ENCODE measurements at regions not wholly inside any gene's neighbourhood (a gene's known extent, or its start where the extent isn't known, plus 50 kb on each side); places are given as distances from the start of the nearest gene placed in this dataset.

- DNase-seq (no peak), ATAC-seq (ENCODE audit: insufficient read depth, low read depth) (no peak)
- H3K79me2 ChIP-seq (ENCODE audit: insufficient read depth, low read length) = no peaks in the 10 kb centered on the region
- no peak for TF ChIP-seq EZH2 (IDR thresholded peaks at IDR 0.05; ENCODE audit: borderline replicate concordance, low read depth, low read length, severe bottlenecking)
- TF ChIP-seq, protein P1, sequence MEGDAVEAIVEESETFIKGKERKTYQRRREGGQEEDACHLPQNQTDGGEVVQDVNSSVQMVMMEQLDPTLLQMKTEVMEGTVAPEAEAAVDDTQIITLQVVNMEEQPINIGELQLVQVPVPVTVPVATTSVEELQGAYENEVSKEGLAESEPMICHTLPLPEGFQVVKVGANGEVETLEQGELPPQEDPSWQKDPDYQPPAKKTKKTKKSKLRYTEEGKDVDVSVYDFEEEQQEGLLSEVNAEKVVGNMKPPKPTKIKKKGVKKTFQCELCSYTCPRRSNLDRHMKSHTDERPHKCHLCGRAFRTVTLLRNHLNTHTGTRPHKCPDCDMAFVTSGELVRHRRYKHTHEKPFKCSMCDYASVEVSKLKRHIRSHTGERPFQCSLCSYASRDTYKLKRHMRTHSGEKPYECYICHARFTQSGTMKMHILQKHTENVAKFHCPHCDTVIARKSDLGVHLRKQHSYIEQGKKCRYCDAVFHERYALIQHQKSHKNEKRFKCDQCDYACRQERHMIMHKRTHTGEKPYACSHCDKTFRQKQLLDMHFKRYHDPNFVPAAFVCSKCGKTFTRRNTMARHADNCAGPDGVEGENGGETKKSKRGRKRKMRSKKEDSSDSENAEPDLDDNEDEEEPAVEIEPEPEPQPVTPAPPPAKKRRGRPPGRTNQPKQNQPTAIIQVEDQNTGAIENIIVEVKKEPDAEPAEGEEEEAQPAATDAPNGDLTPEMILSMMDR (IDR thresholded peaks at IDR 0.05; ENCODE audit: borderline replicate concordance, extremely low read depth, low read length, poor library complexity, severe bottlenecking) = no peak
- H3K9me3 ChIP-seq (ENCODE audit: insufficient read depth, low read length, severe bottlenecking) = peaks cover 2% of the 10 kb centered on the region
- no peak overlapping the region for H3K4me3 ChIP-seq (ENCODE audit: low read depth in 1 of 2, low read length in 2 of 2)
- H3K4me2 ChIP-seq (ENCODE audit: insufficient read depth, low read length) = no peak overlapping the region
- H3K36me3 ChIP-seq (ENCODE audit: insufficient read depth, low read length) = no peaks in the 10 kb centered on the region
- H3K27me3 ChIP-seq (ENCODE audit: insufficient read depth, low read length, poor library complexity) = no peaks in the 10 kb centered on the region
- no peak overlapping the region for H3K9ac ChIP-seq (ENCODE audit: low read depth, low read length)
- H2AFZ ChIP-seq (ENCODE audit: low read depth, low read length) = no peak overlapping the region
- H3K4me1 ChIP-seq (ENCODE audit: insufficient read depth, low read length) = no peaks in the 10 kb centered on the region
- H4K20me1 ChIP-seq (ENCODE audit: insufficient read depth, low read length) = no peaks in the 10 kb centered on the region
- no peak overlapping the region for H3K27ac ChIP-seq (ENCODE audit: low read length)
These were observed 162.4 kb upstream of the DUSP10 start for GRCh38 chr1:221904319-221904718.

DNA sequence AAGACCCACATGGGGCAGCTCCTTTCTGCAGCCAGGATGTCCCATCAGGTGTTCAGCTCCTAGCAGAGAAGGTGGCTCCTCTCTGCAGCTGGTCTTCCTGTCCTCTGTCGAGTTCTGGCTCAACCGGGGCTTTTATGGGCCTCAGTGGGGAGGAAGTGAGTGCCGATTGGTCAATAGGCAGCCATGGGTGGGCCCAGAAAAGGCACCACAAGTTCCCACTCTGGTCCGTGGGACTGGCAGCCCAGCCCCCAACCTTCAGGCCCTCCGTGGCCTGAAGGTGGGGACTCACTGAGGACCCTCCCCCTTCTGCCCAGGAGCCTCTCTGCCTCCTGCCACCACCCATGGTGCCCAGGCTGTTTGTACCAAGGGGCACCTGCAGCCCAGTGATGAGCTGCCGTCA lies 161.7 kb upstream of the DUSP10 start:
- H3K79me2 ChIP-seq (ENCODE audit: insufficient read depth, low read length) = no peaks in the 10 kb centered on the region
- H3K9ac ChIP-seq (ENCODE audit: low read depth, low read length) = no peak overlapping the region
- no peak overlapping the region for H3K27ac ChIP-seq (ENCODE audit: low read length)
- H3K36me3 ChIP-seq (ENCODE audit: insufficient read depth, low read length) = no peaks in the 10 kb centered on the region
- no peak overlapping the region for H3K4me3 ChIP-seq (ENCODE audit: low read depth in 1 of 2, low read length in 2 of 2)
- H3K27me3 ChIP-seq (ENCODE audit: insufficient read depth, low read length, poor library complexity) = no peaks in the 10 kb centered on the region
- H3K4me1 ChIP-seq (ENCODE audit: insufficient read depth, low read length) = no peaks in the 10 kb centered on the region
- no peaks in the 10 kb centered on the region for H4K20me1 ChIP-seq (ENCODE audit: insufficient read depth, low read length)
- no peak for TF ChIP-seq EZH2 (IDR thresholded peaks at IDR 0.05; ENCODE audit: borderline replicate concordance, low read depth, low read length, severe bottlenecking)
- TF ChIP-seq, protein P1 (IDR thresholded peaks at IDR 0.05; ENCODE audit: borderline replicate concordance, extremely low read depth, low read length, poor library complexity, severe bottlenecking) = no peak
- no peak for ATAC-seq (ENCODE audit: insufficient read depth, low read depth)
- no peak overlapping the region for H3K4me2 ChIP-seq (ENCODE audit: insufficient read depth, low read length)
- no peak overlapping the region for H2AFZ ChIP-seq (ENCODE audit: low read depth, low read length)
- no peak for DNase-seq
- peaks cover 2% of the 10 kb centered on the region for H3K9me3 ChIP-seq (ENCODE audit: insufficient read depth, low read length, severe bottlenecking)

GRCh38 chr1:221902961-221903360 lies 161.1 kb upstream of the DUSP10 start:
- TF ChIP-seq EZH2 (IDR thresholded peaks at IDR 0.05; ENCODE audit: borderline replicate concordance, low read depth, low read length, severe bottlenecking) = no peak
- TF ChIP-seq, protein P1 (IDR thresholded peaks at IDR 0.05; ENCODE audit: borderline replicate concordance, extremely low read depth, low read length, poor library complexity, severe bottlenecking) = no peak

GRCh38 chr1:221900678-221901077 lies 158.8 kb upstream of the DUSP10 start:
- Histone ChIP-seq H3K9ac (ENCODE audit: low read depth, low read length) (no peak overlapping the region), H4K20me1 (ENCODE audit: insufficient read depth, low read length) (no peaks in the 10 kb centered on the region), H3K27me3 (ENCODE audit: insufficient read depth, low read length, poor library complexity) (no peaks in the 10 kb centered on the region), H3K27ac (ENCODE audit: low read length) (no peak overlapping the region), H3K4me3 (ENCODE audit: low read depth in 1 of 2, low read length in 2 of 2) (no peak overlapping the region), H3K79me2 (ENCODE audit: insufficient read depth, low read length) (no peaks in the 10 kb centered on the region), H3K4me1 (ENCODE audit: insufficient read depth, low read length) (no peaks in the 10 kb centered on the region), H2AFZ (ENCODE audit: low read depth, low read length) (no peak overlapping the region), H3K9me3 (ENCODE audit: insufficient read depth, low read length, severe bottlenecking) (peaks cover 2% of the 10 kb centered on the region), H3K4me2 (ENCODE audit: insufficient read depth, low read length) (no peak overlapping the region), H3K36me3 (ENCODE audit: insufficient read depth, low read length) (no peaks in the 10 kb centered on the region)
- DNase-seq = no peak
- ATAC-seq (ENCODE audit: insufficient read depth, low read depth) = no peak
- TF ChIP-seq, protein P1 (IDR thresholded peaks at IDR 0.05; ENCODE audit: borderline replicate concordance, extremely low read depth, low read length, poor library complexity, severe bottlenecking) = no peak
- no peak for TF ChIP-seq EZH2 (IDR thresholded peaks at IDR 0.05; ENCODE audit: borderline replicate concordance, low read depth, low read length, severe bottlenecking)

More at GRCh38 chr1:221902961-221903360, 161.1 kb upstream of the DUSP10 start:
- Histone ChIP-seq H2AFZ (ENCODE audit: low read depth, low read length) (no peak overlapping the region), H3K4me1 (ENCODE audit: insufficient read depth, low read length) (no peaks in the 10 kb centered on the region), H3K9ac (ENCODE audit: low read depth, low read length) (no peak overlapping the region), H3K36me3 (ENCODE audit: insufficient read depth, low read length) (no peaks in the 10 kb centered on the region), H3K4me2 (ENCODE audit: insufficient read depth, low read length) (no peak overlapping the region), H3K4me3 (ENCODE audit: low read depth in 1 of 2, low read length in 2 of 2) (no peak overlapping the region), H3K9me3 (ENCODE audit: insufficient read depth, low read length, severe bottlenecking) (peaks cover 2% of the 10 kb centered on the region), H3K27ac (ENCODE audit: low read length) (no peak overlapping the region), H4K20me1 (ENCODE audit: insufficient read depth, low read length) (no peaks in the 10 kb centered on the region), H3K27me3 (ENCODE audit: insufficient read depth, low read length, poor library complexity) (no peaks in the 10 kb centered on the region), H3K79me2 (ENCODE audit: insufficient read depth, low read length) (no peaks in the 10 kb centered on the region)
- no peak for DNase-seq
- peak; percentile 33; the same call in 1 of the 3 replicates for ATAC-seq (ENCODE audit: insufficient read depth, low read depth)

Measured in DND-41 (cell line).